ENCODE measurements at regions not wholly inside any gene's neighbourhood (a gene's known extent, or its start where the extent isn't known, plus 50 kb on each side); places are given as distances from the start of the nearest gene placed in this dataset.
A peak's percentile ranks its signal among the peaks of the same experiment; 100 is the strongest.
"Not testable (repeated sequence)": the region's sequence is repeated elsewhere in the genome, so short reads cannot be mapped to it uniquely, and the experiment has no call there.

DNA sequence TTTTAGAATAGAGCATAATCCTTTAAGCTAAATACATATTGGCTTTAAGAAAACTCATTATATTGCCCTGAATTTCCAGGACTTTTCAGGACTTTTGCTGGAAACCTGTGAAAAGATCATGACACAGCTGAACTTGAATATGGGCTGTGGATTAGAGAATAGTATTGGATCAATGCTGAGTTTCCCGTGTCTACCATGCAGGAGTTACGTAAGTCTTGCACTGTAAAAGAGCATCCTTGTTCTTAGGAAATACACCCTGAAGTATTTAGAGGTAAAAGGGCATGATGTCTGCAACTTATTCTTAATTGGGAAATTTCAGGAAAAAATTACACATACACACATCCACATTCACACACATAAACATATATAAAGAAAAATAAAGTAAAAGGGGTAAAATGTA, 82.1 kb downstream of the ZFP36L2 start:
- Histone ChIP-seq H3K9ac (ENCODE audit: low read depth in 2 of 2, low read length in 2 of 2) (no peak overlapping the region), H3K27ac (no peak overlapping the region), H3K4me1 (peaks cover 7% of the 10 kb centered on the region), H3K27me3 (no peaks in the 10 kb centered on the region), H3K36me3 (no peaks in the 10 kb centered on the region), H3K4me3 (no peak overlapping the region), H3K9me3 (no peaks in the 10 kb centered on the region)
- intact Hi-C loops (cut with DNase I), result no loop called here
- TF ChIP-seq, protein P1, sequence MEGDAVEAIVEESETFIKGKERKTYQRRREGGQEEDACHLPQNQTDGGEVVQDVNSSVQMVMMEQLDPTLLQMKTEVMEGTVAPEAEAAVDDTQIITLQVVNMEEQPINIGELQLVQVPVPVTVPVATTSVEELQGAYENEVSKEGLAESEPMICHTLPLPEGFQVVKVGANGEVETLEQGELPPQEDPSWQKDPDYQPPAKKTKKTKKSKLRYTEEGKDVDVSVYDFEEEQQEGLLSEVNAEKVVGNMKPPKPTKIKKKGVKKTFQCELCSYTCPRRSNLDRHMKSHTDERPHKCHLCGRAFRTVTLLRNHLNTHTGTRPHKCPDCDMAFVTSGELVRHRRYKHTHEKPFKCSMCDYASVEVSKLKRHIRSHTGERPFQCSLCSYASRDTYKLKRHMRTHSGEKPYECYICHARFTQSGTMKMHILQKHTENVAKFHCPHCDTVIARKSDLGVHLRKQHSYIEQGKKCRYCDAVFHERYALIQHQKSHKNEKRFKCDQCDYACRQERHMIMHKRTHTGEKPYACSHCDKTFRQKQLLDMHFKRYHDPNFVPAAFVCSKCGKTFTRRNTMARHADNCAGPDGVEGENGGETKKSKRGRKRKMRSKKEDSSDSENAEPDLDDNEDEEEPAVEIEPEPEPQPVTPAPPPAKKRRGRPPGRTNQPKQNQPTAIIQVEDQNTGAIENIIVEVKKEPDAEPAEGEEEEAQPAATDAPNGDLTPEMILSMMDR (IDR thresholded peaks at IDR 0.05), result no peak
- DNase-seq, result no peak

DNA sequence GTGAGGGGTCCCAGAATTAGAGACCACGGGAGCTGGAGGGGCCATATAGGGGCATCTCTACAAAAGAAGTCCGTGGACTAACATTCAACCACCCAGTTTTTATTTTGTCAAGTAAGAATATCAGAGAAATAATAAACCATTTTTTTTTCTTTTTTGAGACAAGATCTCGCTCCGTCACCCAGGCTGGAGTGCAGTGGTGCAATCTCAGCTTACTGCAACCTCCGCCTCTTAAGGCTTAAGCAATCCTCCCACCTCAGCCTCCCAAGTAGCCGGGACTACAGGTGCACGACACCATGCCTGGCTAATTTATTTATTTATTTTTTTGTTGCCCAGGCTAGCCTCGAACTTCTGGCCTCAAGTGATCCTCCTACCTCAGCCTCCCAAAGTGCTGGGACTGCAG, 82.7 kb downstream of the ZFP36L2 start:
- Histone ChIP-seq H3K9me3 (no peaks in the 10 kb centered on the region), H3K4me3 (no peak overlapping the region), H3K27me3 (no peaks in the 10 kb centered on the region), H3K36me3 (no peaks in the 10 kb centered on the region), H3K4me1 (peaks cover 7% of the 10 kb centered on the region), H3K27ac (no peak overlapping the region), H3K9ac (ENCODE audit: low read depth in 2 of 2, low read length in 2 of 2) (no peak overlapping the region)
- TF ChIP-seq, protein P1 (IDR thresholded peaks at IDR 0.05), result no peak
- DNase-seq, result no peak
- intact Hi-C loops (cut with DNase I), result no loop called here

DNA sequence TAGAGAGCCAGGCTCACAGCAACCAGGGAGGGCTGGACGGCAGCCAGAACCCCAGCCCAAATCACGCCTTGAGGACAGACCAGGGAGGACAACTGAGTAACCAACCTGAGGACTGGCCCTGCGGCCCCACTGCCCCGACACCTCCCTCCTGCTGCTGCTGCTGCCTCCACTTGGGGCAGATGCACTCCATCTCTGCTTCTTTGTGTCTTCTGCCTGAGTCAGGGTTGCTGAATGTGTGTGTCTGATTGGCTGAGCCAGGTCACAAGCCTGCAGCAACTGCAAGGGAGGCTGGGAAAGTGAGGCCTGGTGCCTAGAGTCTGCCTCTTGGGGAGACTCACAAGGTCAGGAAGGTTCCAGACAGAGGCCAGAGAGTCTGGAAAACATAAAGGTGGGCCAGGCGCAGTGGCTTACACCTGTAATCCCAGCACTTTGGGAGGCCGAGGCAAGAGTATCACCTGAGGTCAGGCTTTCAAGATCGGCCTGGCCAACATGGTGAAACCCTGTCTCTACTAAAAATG, 83.4 kb downstream of the ZFP36L2 start:
- no peak overlapping the region for H3K4me3 ChIP-seq
- DNase-seq, result peak; percentile 20
- TF ChIP-seq, protein P1 (IDR thresholded peaks at IDR 0.05), result no peak
- H3K27ac ChIP-seq, result no peak overlapping the region
- intact Hi-C loops (cut with DNase I), result no loop called here
- peaks cover 9% of the 10 kb centered on the region for H3K4me1 ChIP-seq
- no peaks in the 10 kb centered on the region for H3K36me3 ChIP-seq
- H3K9ac ChIP-seq (ENCODE audit: low read depth in 2 of 2, low read length in 2 of 2), result peak overlapping the region in 1 of 2 donors; percentile 4
- H3K27me3 ChIP-seq, result no peaks in the 10 kb centered on the region
- no peaks in the 10 kb centered on the region for H3K9me3 ChIP-seq

DNA sequence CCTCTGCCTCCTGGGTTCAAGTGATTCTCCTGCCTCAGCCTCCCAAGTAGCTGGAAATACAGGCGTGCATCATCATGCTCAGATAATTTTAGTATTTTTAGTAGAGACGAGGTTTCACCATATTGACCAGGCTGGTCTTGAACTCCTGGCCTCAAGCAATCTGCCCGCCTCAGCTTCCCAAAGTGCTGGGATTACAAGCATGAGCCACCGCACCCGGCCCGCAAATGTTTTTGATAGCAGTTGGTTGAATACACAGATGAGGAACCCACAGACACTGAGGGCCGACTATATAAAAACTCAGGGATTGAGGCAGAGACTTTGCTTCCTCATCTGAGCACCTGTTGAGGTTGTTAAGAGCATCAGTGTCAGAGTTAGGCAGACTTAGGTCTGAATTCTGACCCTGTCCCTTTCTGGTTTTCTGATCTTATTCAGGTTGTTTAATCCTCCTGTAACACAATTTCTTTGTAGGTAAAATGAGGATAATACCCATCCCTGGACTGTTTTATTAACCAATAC, 84.7 kb downstream of the ZFP36L2 start:
- peaks cover 14% of the 10 kb centered on the region for H3K4me1 ChIP-seq

DNA sequence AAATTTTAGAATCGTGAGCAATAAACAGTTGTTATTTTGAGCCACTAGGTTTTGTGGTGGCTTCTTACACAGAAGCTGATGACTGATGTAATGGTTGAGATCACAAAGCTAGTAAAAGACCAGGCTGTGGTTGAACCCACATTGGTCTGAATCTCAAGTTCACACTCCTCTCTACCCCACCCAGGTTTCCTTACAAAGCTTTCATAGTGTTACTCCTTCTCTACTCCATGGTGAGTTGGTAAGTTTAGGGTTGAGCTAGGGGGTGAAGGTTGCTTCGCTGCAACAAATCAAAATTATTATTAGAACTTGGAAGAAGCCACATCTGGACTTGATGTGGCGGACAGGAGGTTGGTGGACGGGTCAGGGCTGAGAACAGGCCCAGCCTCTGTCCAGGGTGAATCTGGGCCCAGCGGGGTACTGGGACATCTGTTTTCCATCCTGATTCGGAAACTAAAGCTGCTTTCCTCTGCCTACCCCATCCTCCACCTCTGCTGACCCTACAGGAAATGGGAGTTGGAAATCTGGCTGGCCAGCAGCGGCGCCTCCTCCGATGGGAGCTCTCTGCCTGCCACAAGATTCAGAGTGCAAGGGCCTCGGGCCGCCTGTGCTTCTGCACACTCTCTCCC, 86.3 kb downstream of the ZFP36L2 start:
- DNase-seq, result no peak
- H3K27me3 ChIP-seq, result no peaks in the 10 kb centered on the region
- peaks cover 7% of the 10 kb centered on the region for H3K4me1 ChIP-seq
- no peaks in the 10 kb centered on the region for H3K36me3 ChIP-seq
- TF ChIP-seq, protein P1 (IDR thresholded peaks at IDR 0.05), result no peak
- H3K9ac ChIP-seq (ENCODE audit: low read depth in 2 of 2, low read length in 2 of 2), result no peak overlapping the region
- H3K4me3 ChIP-seq, result no peak overlapping the region
- intact Hi-C loops (cut with DNase I), result no loop called here
- peak overlapping the region; percentile 45 for H3K27ac ChIP-seq
- no peaks in the 10 kb centered on the region for H3K9me3 ChIP-seq

More for the DNA sequence above, 84.7 kb downstream of the ZFP36L2 start:
- H3K36me3 ChIP-seq; H3K9ac ChIP-seq (ENCODE audit: low read depth in 2 of 2, low read length in 2 of 2); H3K4me3 ChIP-seq; H3K27me3 ChIP-seq; DNase-seq; H3K27ac ChIP-seq; H3K9me3 ChIP-seq; intact Hi-C loops (cut with DNase I): not testable (repeated sequence)

DNA sequence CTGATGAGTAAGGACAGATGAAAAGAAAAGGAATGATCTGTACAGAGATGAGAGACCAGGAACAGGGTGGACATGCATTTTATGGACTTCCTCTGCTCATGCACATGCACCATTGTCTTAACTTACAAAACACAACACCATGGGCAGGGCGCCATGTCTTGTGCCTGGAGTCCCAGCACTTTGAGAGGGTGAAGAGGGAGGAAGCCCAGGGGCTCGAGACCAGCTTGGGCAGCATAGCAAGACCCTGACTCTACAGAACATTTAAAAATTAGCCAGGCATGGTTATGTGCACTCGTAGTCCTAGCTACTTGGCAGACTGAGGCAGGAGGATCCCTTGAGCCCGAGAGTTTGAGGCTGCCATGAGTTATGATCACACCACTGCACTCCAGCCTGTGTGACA, 86.9 kb downstream of the ZFP36L2 start:
- H3K36me3 ChIP-seq, result no peaks in the 10 kb centered on the region
- H3K27me3 ChIP-seq, result no peaks in the 10 kb centered on the region
- H3K27ac ChIP-seq, result no peak overlapping the region
- H3K9ac ChIP-seq (ENCODE audit: low read depth in 2 of 2, low read length in 2 of 2), result no peak overlapping the region
- DNase-seq, result no peak
- TF ChIP-seq, protein P1 (IDR thresholded peaks at IDR 0.05), result no peak
- peaks cover 7% of the 10 kb centered on the region for H3K4me1 ChIP-seq
- H3K9me3 ChIP-seq, result no peaks in the 10 kb centered on the region
- intact Hi-C loops (cut with DNase I), result no loop called here
- H3K4me3 ChIP-seq, result no peak overlapping the region
